Skeletal muscle satellite cell (primary cell): ENCODE measurements at regions not wholly inside any gene's neighbourhood (a gene's known extent, or its start where the extent isn't known, plus 50 kb on each side); places are given as distances from the start of the nearest gene placed in this dataset.
"Not testable (repeated sequence)": the region's sequence is repeated elsewhere in the genome, so short reads cannot be mapped to it uniquely, and the experiment has no call there.

Experiments used
- H3K27me3 ChIP-seq: 2 replicates; pipeline ENCODE4 v1.7.0; 2013; ENCODE audit warnings: low read length; ENCODE audit not compliant: control insufficient read depth, insufficient read depth
- H3K36me3 ChIP-seq: 2 replicates; pipeline ENCODE4 v1.7.0; 2013; ENCODE audit warnings: mild to moderate bottlenecking, control low read depth, low read length; ENCODE audit not compliant: insufficient read depth
- H3K4me1 ChIP-seq: 2 replicates; pipeline ENCODE4 v1.7.0; 2013; ENCODE audit warnings: low read length; ENCODE audit not compliant: control insufficient read depth, insufficient read depth
- H3K4me2 ChIP-seq: 2 replicates; pipeline ENCODE4 v1.7.0; 2013; ENCODE audit warnings: mild to moderate bottlenecking, low read length
- H3K4me3 ChIP-seq: 2 replicates; pipeline ENCODE4 v1.7.0; 2013; ENCODE audit warnings: low read length
- H3K9ac ChIP-seq: 2 replicates; pipeline ENCODE4 v1.7.0; 2013; ENCODE audit warnings: mild to moderate bottlenecking, low read depth, low read length, moderate library complexity
- H3K9me3 ChIP-seq: replicated peaks from 2 replicates; pipeline ENCODE4 v1.7.0; 2013; ENCODE audit warnings: mild to moderate bottlenecking, control low read depth, low read length

DNA sequence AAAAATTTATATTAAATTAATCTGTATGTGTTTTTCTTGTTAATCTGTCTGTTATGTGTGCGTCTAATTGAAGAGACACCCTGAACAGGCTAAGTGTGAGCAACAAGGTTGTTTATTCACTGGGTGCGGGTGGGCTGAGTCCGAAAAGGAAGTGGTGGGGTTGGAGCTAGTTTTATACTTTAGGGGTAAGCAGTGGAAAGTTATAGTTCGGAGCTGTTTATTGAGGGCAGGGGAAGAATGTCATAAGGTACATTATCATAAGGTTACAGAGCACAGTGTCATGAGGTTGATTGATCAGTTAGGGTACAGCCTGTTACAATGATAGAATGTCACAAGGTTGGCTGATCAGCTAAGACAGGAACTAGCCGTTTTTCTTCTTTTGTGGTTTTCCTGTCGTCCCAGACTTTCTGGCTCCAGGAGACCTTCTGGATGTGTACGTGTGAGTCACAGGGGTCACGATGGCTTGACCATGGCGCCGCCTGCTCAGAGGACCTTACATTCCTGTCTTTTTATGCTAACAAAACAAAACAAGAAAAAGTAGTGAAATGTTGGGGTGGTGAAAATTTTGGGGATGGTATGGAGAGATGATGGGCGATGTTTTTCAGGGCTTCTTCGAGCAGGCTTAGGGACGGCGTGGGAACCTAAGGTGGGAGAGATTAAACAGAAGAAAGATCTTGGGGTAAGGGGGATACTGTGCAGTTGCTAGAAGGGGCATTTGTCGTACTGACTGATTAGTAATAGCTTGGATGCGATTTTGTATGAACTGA is 754.0 kb upstream of the ADGRB3 start:
- Histone ChIP-seq H3K4me1 (no peaks in the 10 kb centered on the region), H3K4me2 (no peak overlapping the region), H3K36me3 (no peaks in the 10 kb centered on the region), H3K27me3 (no peaks in the 10 kb centered on the region), H3K9me3 (no peaks in the 10 kb centered on the region), H3K9ac (no peak overlapping the region), H3K4me3 (no peak overlapping the region)

DNA sequence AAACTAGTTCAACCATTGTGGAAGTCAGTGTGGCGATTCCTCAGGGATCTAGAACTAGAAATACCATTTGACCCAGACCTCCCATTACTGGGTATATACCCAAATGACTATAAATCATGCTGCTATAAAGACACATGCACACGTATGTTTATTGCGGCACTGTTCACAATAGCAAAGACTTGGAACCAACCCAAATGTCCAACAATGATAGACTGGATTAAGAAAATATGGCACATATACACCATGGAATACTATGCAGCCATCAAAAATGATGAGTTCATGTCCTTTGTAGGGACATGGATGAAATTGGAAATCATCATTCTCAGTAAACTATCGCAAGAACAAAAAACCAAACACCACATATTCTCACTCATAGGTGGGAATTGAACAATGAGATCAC is 754.7 kb upstream of the ADGRB3 start:
- H3K9ac ChIP-seq, H3K4me2 ChIP-seq, H3K9me3 ChIP-seq, H3K4me3 ChIP-seq, H3K4me1 ChIP-seq, H3K36me3 ChIP-seq, H3K27me3 ChIP-seq: not testable (repeated sequence)

DNA sequence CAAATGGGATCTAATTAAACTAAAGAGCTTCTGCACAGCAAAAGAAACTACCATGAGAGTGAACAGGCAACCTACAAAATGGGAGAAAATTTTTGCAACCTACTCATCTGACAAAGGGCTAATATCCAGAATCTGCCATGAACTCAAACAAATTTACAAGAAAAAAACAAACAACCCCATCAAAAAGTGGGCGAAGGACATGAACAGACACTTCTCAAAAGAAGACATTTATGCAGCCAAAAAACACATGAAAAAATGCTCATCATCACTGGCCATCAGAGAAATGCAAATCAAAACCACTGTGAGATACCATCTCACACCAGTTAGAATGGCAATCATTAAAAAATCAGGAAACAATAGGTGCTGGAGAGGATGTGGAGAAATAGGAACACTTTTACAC is 755.2 kb upstream of the ADGRB3 start:
- not testable (repeated sequence) for H3K36me3 ChIP-seq, H3K4me1 ChIP-seq, H3K9me3 ChIP-seq, H3K4me2 ChIP-seq, H3K4me3 ChIP-seq, H3K9ac ChIP-seq, H3K27me3 ChIP-seq

DNA sequence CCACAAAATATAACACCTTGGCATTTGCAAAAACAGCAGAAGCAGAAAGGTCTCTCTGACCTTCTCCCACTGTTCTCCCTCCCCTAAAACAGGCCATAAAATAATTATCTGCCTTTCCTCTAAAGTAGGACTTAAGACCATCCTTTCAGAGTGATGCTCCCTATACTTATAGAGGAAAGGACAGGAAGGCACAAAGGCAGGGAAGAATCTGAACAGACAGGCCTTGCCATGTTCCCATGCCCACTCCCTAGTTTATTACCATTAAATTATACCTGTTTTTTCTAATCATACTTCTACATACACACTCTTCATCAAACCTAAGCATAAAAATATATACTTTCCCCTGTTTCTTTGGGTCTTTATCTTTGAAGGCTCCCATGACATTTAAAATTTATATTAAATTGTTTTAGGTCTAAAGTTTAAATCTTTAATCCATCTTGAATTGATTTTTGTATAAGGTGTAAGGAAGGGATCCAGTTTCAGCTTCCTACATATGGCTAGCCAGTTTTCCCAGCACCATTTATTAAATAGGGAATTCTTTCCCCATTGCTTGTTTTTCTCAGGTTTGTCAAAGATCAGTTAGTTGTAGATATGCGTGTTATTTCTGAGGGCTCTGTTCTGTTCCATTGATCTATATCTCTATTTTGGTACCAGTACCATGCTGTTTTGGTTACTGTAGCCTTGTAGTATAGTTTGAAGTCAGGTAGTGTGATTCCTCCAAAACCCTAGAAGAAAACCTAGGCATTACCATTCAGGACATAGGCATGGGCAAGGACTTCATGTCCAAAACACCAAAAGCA is 755.8 kb upstream of the ADGRB3 start:
- not testable (repeated sequence) for H3K27me3 ChIP-seq, H3K9me3 ChIP-seq

DNA sequence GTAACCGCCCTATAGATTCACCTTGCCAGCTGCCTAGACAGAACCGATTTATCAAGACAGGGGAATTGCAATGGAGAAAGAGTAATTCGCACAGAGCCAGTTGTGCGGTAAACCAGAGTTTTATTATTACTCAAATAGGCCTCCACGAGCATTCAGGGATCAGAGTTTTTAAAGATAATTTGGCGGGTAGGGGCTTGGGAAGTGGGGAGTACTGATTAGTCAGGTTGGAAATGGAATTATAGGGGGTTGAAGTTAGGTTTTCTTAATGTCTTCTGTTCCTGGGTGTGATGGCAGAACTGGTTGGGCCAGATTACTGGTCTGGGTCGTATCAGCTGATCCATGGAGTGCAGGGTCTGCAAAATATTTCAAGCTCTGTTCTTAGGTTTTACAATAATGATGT is 756.9 kb upstream of the ADGRB3 start:
- H3K4me1 ChIP-seq, H3K36me3 ChIP-seq, H3K9me3 ChIP-seq: not testable (repeated sequence)

More for the DNA sequence above, 755.8 kb upstream of the ADGRB3 start:
- H3K9ac ChIP-seq, H3K36me3 ChIP-seq, H3K4me3 ChIP-seq, H3K4me2 ChIP-seq, H3K4me1 ChIP-seq: not testable (repeated sequence)

DNA sequence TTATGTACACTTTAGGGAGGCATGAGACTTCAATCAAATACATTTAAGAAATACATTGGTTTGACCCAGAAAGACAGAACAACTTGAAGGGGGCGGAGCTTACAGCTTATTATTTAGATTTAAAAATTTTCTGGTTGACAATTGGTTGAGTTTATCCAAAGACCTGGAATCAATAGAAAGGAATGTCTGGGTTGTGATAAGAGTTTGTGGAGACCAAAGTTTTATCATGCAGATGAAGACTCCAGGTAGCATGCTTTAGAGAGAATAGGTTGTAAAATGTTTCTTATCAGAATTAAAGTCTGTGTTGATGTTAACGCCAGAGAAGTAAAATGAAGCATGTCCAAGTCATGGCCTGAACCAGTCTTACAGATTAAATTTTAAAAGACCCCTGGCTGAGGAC is 757.8 kb upstream of the ADGRB3 start:
- H3K9ac ChIP-seq = no peak overlapping the region
- H3K4me2 ChIP-seq = no peak overlapping the region
- H3K4me3 ChIP-seq = no peak overlapping the region
- no peaks in the 10 kb centered on the region for H3K36me3 ChIP-seq
- no peaks in the 10 kb centered on the region for H3K4me1 ChIP-seq
- no peaks in the 10 kb centered on the region for H3K9me3 ChIP-seq
- H3K27me3 ChIP-seq = no peaks in the 10 kb centered on the region

More for the DNA sequence above, 756.9 kb upstream of the ADGRB3 start:
- not testable (repeated sequence) for H3K9ac ChIP-seq, H3K4me3 ChIP-seq, H3K27me3 ChIP-seq, H3K4me2 ChIP-seq

DNA sequence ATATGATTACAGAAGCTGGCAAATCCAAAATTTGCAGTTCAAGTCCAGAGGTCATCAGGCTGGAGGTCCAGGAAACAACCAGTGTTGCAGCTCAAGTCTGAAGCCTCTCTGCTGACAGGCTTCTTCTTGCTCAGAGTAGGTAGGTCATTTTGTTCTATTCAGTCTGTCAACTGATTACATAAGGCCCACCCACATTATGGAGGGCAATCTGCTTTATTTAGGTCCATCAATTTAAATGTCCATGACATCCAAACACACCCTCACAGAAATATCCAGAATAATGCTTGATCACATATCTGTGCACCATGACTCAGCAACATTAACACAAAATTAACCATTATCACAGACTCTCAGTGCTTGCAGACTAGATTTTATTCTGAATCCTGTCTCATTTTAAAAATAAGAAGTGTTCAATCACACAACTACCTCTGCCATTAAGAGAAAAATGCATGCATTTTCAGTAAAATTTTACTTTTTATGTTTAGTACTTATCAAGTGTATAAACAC is 759.2 kb upstream of the ADGRB3 start:
- Histone ChIP-seq H3K36me3 (no peaks in the 10 kb centered on the region), H3K27me3 (no peaks in the 10 kb centered on the region), H3K4me1 (no peaks in the 10 kb centered on the region), H3K4me2 (no peak overlapping the region), H3K9ac (no peak overlapping the region), H3K9me3 (no peaks in the 10 kb centered on the region), H3K4me3 (no peak overlapping the region)

DNA sequence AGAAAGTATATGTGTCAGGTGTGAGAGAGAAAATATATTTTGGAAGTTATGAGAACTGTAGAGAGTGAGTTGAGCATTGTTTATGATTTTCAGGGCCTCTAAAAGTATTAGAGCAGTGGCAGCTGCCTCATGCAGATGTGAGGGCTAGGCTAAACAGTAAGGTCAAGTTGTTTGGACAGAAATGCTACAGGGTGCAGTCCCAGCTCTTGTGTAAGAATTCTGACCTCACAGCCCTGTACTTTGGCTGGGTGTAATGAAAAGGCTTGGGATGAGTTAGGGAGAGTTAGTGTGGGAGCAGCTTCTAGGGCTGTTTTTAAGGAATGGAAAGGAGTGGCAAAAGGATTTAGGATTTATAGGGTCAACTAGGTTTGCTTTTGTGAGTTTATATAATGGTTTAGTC is 764.8 kb upstream of the ADGRB3 start:
- no peak overlapping the region for H3K4me2 ChIP-seq
- no peaks in the 10 kb centered on the region for H3K27me3 ChIP-seq
- H3K36me3 ChIP-seq = no peaks in the 10 kb centered on the region
- H3K9ac ChIP-seq = no peak overlapping the region
- H3K4me1 ChIP-seq = no peaks in the 10 kb centered on the region
- no peaks in the 10 kb centered on the region for H3K9me3 ChIP-seq
- no peak overlapping the region for H3K4me3 ChIP-seq

DNA sequence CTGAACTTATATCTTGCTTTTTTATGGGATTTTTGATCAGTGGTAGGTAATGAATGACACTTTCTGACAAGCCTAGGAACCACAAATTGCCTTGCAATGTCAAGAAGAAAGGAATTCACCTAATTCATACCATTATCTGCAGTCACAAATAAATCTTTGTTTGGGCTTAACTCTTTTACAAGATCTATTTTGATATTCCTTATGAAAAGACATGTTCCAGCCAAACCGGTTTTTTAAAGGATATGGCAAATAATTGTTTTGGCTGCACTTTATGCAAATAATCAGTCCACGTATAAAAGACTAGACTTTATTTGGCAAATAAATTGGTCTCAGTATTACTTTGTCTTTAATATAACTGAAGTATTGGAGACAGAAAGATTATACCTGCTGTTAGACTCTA is 771.7 kb upstream of the ADGRB3 start:
- Histone ChIP-seq H3K4me2 (no peak overlapping the region), H3K9me3 (no peaks in the 10 kb centered on the region), H3K27me3 (no peaks in the 10 kb centered on the region), H3K36me3 (no peaks in the 10 kb centered on the region), H3K4me3 (no peak overlapping the region), H3K9ac (no peak overlapping the region), H3K4me1 (no peaks in the 10 kb centered on the region)

DNA sequence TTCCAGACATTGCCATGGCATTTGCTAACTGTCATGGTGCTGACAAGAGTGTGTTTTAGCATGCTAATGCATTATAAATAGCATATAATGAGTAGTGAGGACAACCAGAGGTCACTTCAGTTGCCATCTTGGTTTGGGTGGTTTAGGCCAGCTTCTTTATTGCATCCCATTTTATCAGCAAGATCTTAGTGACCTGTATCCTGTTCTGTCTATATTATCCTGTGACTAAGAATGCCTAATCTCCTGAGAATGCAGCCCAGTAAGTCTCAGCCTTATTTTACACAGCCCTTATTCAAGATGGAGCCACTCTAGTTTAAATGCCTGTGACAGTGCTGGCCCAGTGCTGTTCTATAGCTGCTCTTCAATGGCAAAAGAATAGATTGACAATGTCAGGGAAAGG is 781.0 kb upstream of the ADGRB3 start:
- Histone ChIP-seq H3K36me3 (no peaks in the 10 kb centered on the region), H3K27me3 (no peaks in the 10 kb centered on the region), H3K4me3 (no peak overlapping the region), H3K4me2 (no peak overlapping the region), H3K4me1 (no peaks in the 10 kb centered on the region), H3K9ac (no peak overlapping the region), H3K9me3 (peaks cover 4% of the 10 kb centered on the region)

DNA sequence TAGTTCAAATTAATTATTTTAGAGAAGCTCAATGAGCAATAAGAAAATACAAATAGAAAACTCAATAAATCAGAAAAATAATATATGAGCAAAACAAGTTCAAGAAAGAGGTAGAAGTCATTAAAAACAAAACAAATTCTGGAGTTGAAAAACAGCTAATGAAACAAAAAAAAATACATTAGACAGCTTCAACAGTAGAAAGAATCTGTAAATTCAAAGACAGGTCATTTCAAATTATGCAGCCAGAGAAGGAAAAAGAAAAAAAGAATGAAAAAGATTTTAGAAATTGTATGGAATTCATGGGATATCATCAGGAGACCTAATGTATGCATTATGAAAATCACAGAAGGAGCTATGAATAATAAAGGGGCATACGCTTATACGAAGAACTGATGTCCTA is 795.3 kb upstream of the ADGRB3 start:
- H3K4me2 ChIP-seq = no peak overlapping the region
- H3K4me3 ChIP-seq = no peak overlapping the region
- no peaks in the 10 kb centered on the region for H3K36me3 ChIP-seq
- H3K9ac ChIP-seq = no peak overlapping the region
- no peaks in the 10 kb centered on the region for H3K27me3 ChIP-seq
- H3K4me1 ChIP-seq = no peaks in the 10 kb centered on the region
- H3K9me3 ChIP-seq = no peaks in the 10 kb centered on the region
